ENCODE measurements at regions not wholly inside any gene's neighbourhood (a gene's known extent, or its start where the extent isn't known, plus 50 kb on each side); places are given as distances from the start of the nearest gene placed in this dataset.

GRCh38 chr5:34535944-34536623 is 120.0 kb upstream of the RAI14 start:
- DNase-seq: no peak
- Mint-ChIP-seq H3K27me3 (ENCODE audit: insufficient read depth) (no peaks in the 10 kb centered on the region), H3K36me3 (ENCODE audit: low read depth) (no peaks in the 10 kb centered on the region), H3K9me3 (peaks cover 2% of the 10 kb centered on the region), H3K4me3 (no peak overlapping the region), H3K27ac (no peak overlapping the region), H3K4me1 (peaks cover 6% of the 10 kb centered on the region)
- WGBS, 2 experiments (ENCODE audit: insufficient coverage in 1 of 2, insufficient read length in 1 of 2): 88 to 94% methylated on average over 2 of the region's 2 CpGs
- no peak overlapping the region for H3K27ac ChIP-seq (ENCODE audit: low read depth, low read length)
- H3K4me3 ChIP-seq (ENCODE audit: low read length): no peak overlapping the region
- no peaks in the 10 kb centered on the region for H3K36me3 ChIP-seq (ENCODE audit: control insufficient read depth, insufficient read depth, low read length)
- no peaks in the 10 kb centered on the region for H3K4me1 ChIP-seq (ENCODE audit: control insufficient read depth, insufficient read depth, low read length)
- H3K27me3 ChIP-seq (ENCODE audit: control insufficient read depth, insufficient read depth, low read length, poor library complexity, severe bottlenecking): no peaks in the 10 kb centered on the region
- peaks cover 4% of the 10 kb centered on the region for H3K9me3 ChIP-seq (ENCODE audit: control insufficient read depth, low read length)
- H3K9ac ChIP-seq (ENCODE audit: extremely low read depth, low read length, poor library complexity, severe bottlenecking): no peak overlapping the region
- no peak for TF ChIP-seq CTCF (conservative IDR thresholded peaks at IDR 0.05)

- Histone ChIP-seq H3K9ac (ENCODE audit: extremely low read depth, low read length, poor library complexity, severe bottlenecking) (no peak overlapping the region), H3K36me3 (ENCODE audit: control insufficient read depth, insufficient read depth, low read length) (no peaks in the 10 kb centered on the region), H3K27ac (ENCODE audit: low read depth, low read length) (no peak overlapping the region), H3K4me1 (ENCODE audit: control insufficient read depth, insufficient read depth, low read length) (no peaks in the 10 kb centered on the region), H3K9me3 (ENCODE audit: control insufficient read depth, low read length) (peaks cover 7% of the 10 kb centered on the region), H3K4me3 (ENCODE audit: low read length) (no peak overlapping the region), H3K27me3 (ENCODE audit: control insufficient read depth, insufficient read depth, low read length, poor library complexity, severe bottlenecking) (no peaks in the 10 kb centered on the region)
- Mint-ChIP-seq H3K9me3 (peaks cover 8% of the 10 kb centered on the region), H3K27me3 (ENCODE audit: insufficient read depth) (no peaks in the 10 kb centered on the region), H3K36me3 (ENCODE audit: low read depth) (no peaks in the 10 kb centered on the region), H3K4me1 (peaks cover 5% of the 10 kb centered on the region), H3K27ac (no peak overlapping the region), H3K4me3 (no peak overlapping the region)
- no peak for TF ChIP-seq CTCF (conservative IDR thresholded peaks at IDR 0.05)
- DNase-seq: no peak
Measured at GRCh38 chr5:34536699-34537098, 119.4 kb upstream of the RAI14 start.

- TF ChIP-seq CTCF (conservative IDR thresholded peaks at IDR 0.05): peak; percentile 51
- Histone ChIP-seq H3K27me3 (ENCODE audit: control insufficient read depth, insufficient read depth, low read length, poor library complexity, severe bottlenecking) (no peaks in the 10 kb centered on the region), H3K27ac (ENCODE audit: low read depth, low read length) (no peak overlapping the region), H3K4me3 (ENCODE audit: low read length) (no peak overlapping the region), H3K9ac (ENCODE audit: extremely low read depth, low read length, poor library complexity, severe bottlenecking) (no peak overlapping the region), H3K36me3 (ENCODE audit: control insufficient read depth, insufficient read depth, low read length) (no peaks in the 10 kb centered on the region), H3K9me3 (ENCODE audit: control insufficient read depth, low read length) (peaks cover 9% of the 10 kb centered on the region), H3K4me1 (ENCODE audit: control insufficient read depth, insufficient read depth, low read length) (no peaks in the 10 kb centered on the region)
- Mint-ChIP-seq H3K9me3 (peaks cover 17% of the 10 kb centered on the region), H3K36me3 (ENCODE audit: low read depth) (no peaks in the 10 kb centered on the region), H3K27me3 (ENCODE audit: insufficient read depth) (no peaks in the 10 kb centered on the region), H3K4me3 (no peak overlapping the region), H3K27ac (no peak overlapping the region), H3K4me1 (peaks cover 2% of the 10 kb centered on the region)
- 93 to 100% methylated on average over 2 to 3 of the region's 3 CpGs for WGBS, 2 experiments (ENCODE audit: insufficient coverage in 1 of 2, insufficient read length in 1 of 2)
- peak; percentile 71 for DNase-seq
Measured at GRCh38 chr5:34538026-34538672, 118.0 kb upstream of the RAI14 start.

Measured in endodermal cell (in vitro differentiated cells).